Fibroblast of lung (primary cell): ENCODE measurements at regions not wholly inside any gene's neighbourhood (a gene's known extent, or its start where the extent isn't known, plus 50 kb on each side); places are given as distances from the start of the nearest gene placed in this dataset.
"Not testable (repeated sequence)": the region's sequence is repeated elsewhere in the genome, so short reads cannot be mapped to it uniquely, and the experiment has no call there.

ENCODE experiments used
- DNase-seq, 2 donors: peaks; one replicate each; pipeline versions ENCODE4 v3.0.0 to v3.0.0-alpha.2; 2010; ENCODE audit warnings: low read depth in 2 of 2
- H2AFZ ChIP-seq: 2 replicates; pipeline ENCODE4 v1.5.1; 2012; ENCODE audit warnings: low read length, control low read depth, inconsistent platforms
- H3K27ac ChIP-seq: 2 replicates; pipeline ENCODE4 v1.5.1; 2011; ENCODE audit warnings: low read length, control low read depth; ENCODE audit not compliant: insufficient read depth
- H3K27me3 ChIP-seq: 2 replicates; pipeline ENCODE4 v1.5.1; 2011; ENCODE audit warnings: mild to moderate bottlenecking, low read length; ENCODE audit not compliant: control insufficient read depth, insufficient read depth
- H3K36me3 ChIP-seq: 2 replicates; pipeline ENCODE4 v1.5.1; 2011; ENCODE audit warnings: low read length; ENCODE audit not compliant: control insufficient read depth, insufficient read depth
- H3K4me1 ChIP-seq: 2 replicates; pipeline ENCODE4 v1.5.1; 2011; ENCODE audit warnings: low read length; ENCODE audit not compliant: control insufficient read depth, insufficient read depth; ENCODE audit errors: extremely low read depth
- H3K4me2 ChIP-seq: 2 replicates; pipeline ENCODE4 v1.5.1; 2011; ENCODE audit warnings: low read length, control low read depth; ENCODE audit not compliant: insufficient read depth; ENCODE audit errors: extremely low read depth
- H3K4me3 ChIP-seq, 4 experiments: fragments of 200-600 bp in 1 of 4; sonication (generic) in 1 of 4; replicated peaks in 1 of 4; 2 replicates each; pipeline ENCODE4 v1.5.1; 2011 to 2016; ENCODE audit warnings: low read length in 4 of 4, low read depth in 3 of 4, mild to moderate bottlenecking in 3 of 4, control low read depth in 2 of 4, inconsistent platforms in 1 of 4, mixed read lengths in 1 of 4; ENCODE audit not compliant: insufficient read depth in 1 of 4; ENCODE audit errors: control extremely low read depth in 1 of 4
- H3K79me2 ChIP-seq: 2 replicates; pipeline ENCODE4 v1.5.1; 2012; ENCODE audit warnings: mild to moderate bottlenecking, low read length, inconsistent platforms; ENCODE audit not compliant: control insufficient read depth, insufficient read depth
- H3K9ac ChIP-seq: 2 replicates; pipeline ENCODE4 v1.5.1; 2011; ENCODE audit warnings: mild to moderate bottlenecking, low read length, control low read depth; ENCODE audit not compliant: insufficient read depth
- H3K9me3 ChIP-seq: 2 replicates; pipeline ENCODE4 v1.5.1; 2012; ENCODE audit warnings: low read depth, low read length; ENCODE audit not compliant: control insufficient read depth, insufficient read depth
- H4K20me1 ChIP-seq: 2 replicates; pipeline ENCODE4 v1.5.1; 2011; ENCODE audit warnings: low read length; ENCODE audit not compliant: control insufficient read depth, insufficient read depth; ENCODE audit errors: extremely low read depth
- CTCF ChIP-seq, 2 donors: IDR thresholded peaks in 1 of 2; conservative IDR thresholded peaks in 1 of 2; 1 replicate in 1 of 2; 2 replicates in 1 of 2; pipeline ENCODE4 v1.5.1; 2011 to 2012; ENCODE audit warnings: low read length in 2 of 2, control low read depth in 1 of 2, inconsistent platforms in 1 of 2, low read depth in 1 of 2, mild to moderate bottlenecking in 1 of 2
- EZH2 ChIP-seq: IDR thresholded peaks from 2 replicates; pipeline ENCODE4 v1.5.1; 2012; ENCODE audit warnings: low read length, control low read depth, mild to moderate bottlenecking; ENCODE audit errors: missing control alignments

- Histone ChIP-seq H3K4me1 (no peaks in the 10 kb centered on the region), H3K79me2 (no peaks in the 10 kb centered on the region), H3K9ac (no peak overlapping the region), H4K20me1 (no peaks in the 10 kb centered on the region), H3K9me3 (no peaks in the 10 kb centered on the region), H3K4me2 (no peak overlapping the region), H2AFZ (no peak overlapping the region), H3K36me3 (no peaks in the 10 kb centered on the region), H3K27ac (no peak overlapping the region), H3K27me3 (no peaks in the 10 kb centered on the region), H3K4me3 (no peak overlapping the region)
- DNase-seq, result peak in 1 of 2 donors; percentile 64
- TF ChIP-seq CTCF (conservative IDR thresholded peaks at IDR 0.05 in 1 of 2, IDR thresholded peaks at IDR 0.05 in 1 of 2; ENCODE audit: low read depth in 1 of 2, low read length in 2 of 2), result no peak
- no peak for TF ChIP-seq EZH2
Observed at GRCh38 chrX:13159886-13160285, 115.5 kb upstream of the FAM9C start.

GRCh38 chrX:13158911-13159310 lies 114.5 kb upstream of the FAM9C start:
- Histone ChIP-seq H3K79me2 (no peaks in the 10 kb centered on the region), H3K27me3 (no peaks in the 10 kb centered on the region), H3K4me3 (no peak overlapping the region), H3K27ac (no peak overlapping the region), H3K36me3 (no peaks in the 10 kb centered on the region), H3K4me1 (no peaks in the 10 kb centered on the region), H2AFZ (no peak overlapping the region), H4K20me1 (no peaks in the 10 kb centered on the region), H3K9me3 (no peaks in the 10 kb centered on the region), H3K9ac (no peak overlapping the region), H3K4me2 (no peak overlapping the region)
- peak in 1 of 2 donors; percentile 55 for DNase-seq
- TF ChIP-seq EZH2 (no peak), CTCF (conservative IDR thresholded peaks at IDR 0.05 in 1 of 2, IDR thresholded peaks at IDR 0.05 in 1 of 2; ENCODE audit: low read depth in 1 of 2, low read length in 2 of 2) (no peak)

- not testable (repeated sequence) for H3K27ac ChIP-seq
Observed at GRCh38 chrX:13155550-13155949, 111.1 kb upstream of the FAM9C start.

GRCh38 chrX:13153796-13154195 lies 109.4 kb upstream of the FAM9C start:
- H3K36me3 ChIP-seq, result no peaks in the 10 kb centered on the region
- no peaks in the 10 kb centered on the region for H4K20me1 ChIP-seq
- no peaks in the 10 kb centered on the region for H3K27me3 ChIP-seq
- no peaks in the 10 kb centered on the region for H3K4me1 ChIP-seq
- TF ChIP-seq EZH2 (no peak), CTCF (conservative IDR thresholded peaks at IDR 0.05 in 1 of 2, IDR thresholded peaks at IDR 0.05 in 1 of 2; ENCODE audit: low read depth in 1 of 2, low read length in 2 of 2) (no peak)
- DNase-seq, result peak; percentile 37
- no peaks in the 10 kb centered on the region for H3K79me2 ChIP-seq
- no peak overlapping the region for H2AFZ ChIP-seq
- H3K27ac ChIP-seq, result peak overlapping the region; percentile 12
- H3K9ac ChIP-seq, result no peak overlapping the region
- no peaks in the 10 kb centered on the region for H3K9me3 ChIP-seq
- no peak overlapping the region for H3K4me2 ChIP-seq
- H3K4me3 ChIP-seq, result no peak overlapping the region

More at GRCh38 chrX:13155550-13155949, 111.1 kb upstream of the FAM9C start:
- H3K27me3 ChIP-seq, H3K4me3 ChIP-seq, H4K20me1 ChIP-seq, H3K9me3 ChIP-seq, H3K36me3 ChIP-seq, H2AFZ ChIP-seq, H3K9ac ChIP-seq, H3K4me1 ChIP-seq, H3K4me2 ChIP-seq, H3K79me2 ChIP-seq, DNase-seq: not testable (repeated sequence)
